Neural cell (in vitro differentiated cells): ENCODE measurements at regions not wholly inside any gene's neighbourhood (a gene's known extent, or its start where the extent isn't known, plus 50 kb on each side); places are given as distances from the start of the nearest gene placed in this dataset.

ENCODE experiments used
- H2AFZ ChIP-seq: fragments of 200-600, 300-800 bp; sonication (generic), shearing (Covaris generic); 2 replicates; pipeline ENCODE4 v1.6.0; 2014; ENCODE audit warnings: low read depth, mild to moderate bottlenecking, antibody characterized with exemption, low read length, moderate library complexity
- H3F3A ChIP-seq: fragments of 200-600 bp; shearing (Covaris generic); 2 replicates; pipeline ENCODE4 v1.6.1; 2016; ENCODE audit warnings: mild to moderate bottlenecking, moderate library complexity, mixed read lengths, antibody characterized with exemption, low read length; ENCODE audit not compliant: insufficient read depth, poor library complexity, severe bottlenecking
- H3K27ac ChIP-seq: fragments of 200-600, 300-800 bp; sonication (generic), shearing (Covaris generic); 2 replicates; pipeline ENCODE4 v1.5.1; 2014; ENCODE audit warnings: mild to moderate bottlenecking, low read length, moderate library complexity
- H3K27me3 ChIP-seq: fragments of 300-800, 200-600 bp; sonication (generic), shearing (Covaris generic); 2 replicates; pipeline ENCODE4 v1.6.0; 2014; ENCODE audit warnings: mild to moderate bottlenecking, low read depth, low read length, moderate library complexity; ENCODE audit not compliant: insufficient read depth
- H3K36me3 ChIP-seq: fragments of 300-800, 200-600 bp; sonication (generic), shearing (Covaris generic); 2 replicates; pipeline ENCODE4 v1.5.1; 2014; ENCODE audit warnings: mild to moderate bottlenecking, antibody characterized with exemption, low read length, moderate library complexity; ENCODE audit not compliant: insufficient read depth
- H3K4me2 ChIP-seq: fragments of 300-800, 200-600 bp; sonication (generic), shearing (Covaris generic); 2 replicates; pipeline ENCODE4 v1.6.0; 2014; ENCODE audit warnings: mild to moderate bottlenecking, low read length
- H3K4me3 ChIP-seq: fragments of 300-800, 200-600 bp; sonication (generic), shearing (Covaris generic); 2 replicates; pipeline ENCODE4 v1.5.1; 2014; ENCODE audit warnings: mild to moderate bottlenecking, low read length, moderate library complexity
- H3K79me2 ChIP-seq: fragments of 200-600 bp; shearing (Covaris generic); replicated peaks from 2 replicates; pipeline ENCODE4 v1.6.0; 2014; ENCODE audit warnings: mild to moderate bottlenecking, low read length, moderate library complexity; ENCODE audit not compliant: insufficient read depth
- H3K9ac ChIP-seq: fragments of 300-800, 200-600 bp; sonication (generic), shearing (Covaris generic); 2 replicates; pipeline ENCODE4 v1.6.1; 2016; ENCODE audit warnings: mild to moderate bottlenecking, low read length, mixed read lengths
- H3K9me2 ChIP-seq: fragments of 200-600 bp; shearing (Covaris generic); 2 replicates; pipeline ENCODE4 v1.6.1; 2016; ENCODE audit warnings: mild to moderate bottlenecking, low read length, mixed read lengths; ENCODE audit not compliant: insufficient read depth
- H3K9me3 ChIP-seq: fragments of 200-600, 300-800 bp; sonication (generic), shearing (Covaris generic); 2 replicates; pipeline ENCODE4 v1.6.1; 2016; ENCODE audit warnings: mild to moderate bottlenecking, mixed run types, low read length, moderate library complexity, mixed read lengths
- H4K20me1 ChIP-seq: fragments of 200-600 bp; shearing (Covaris generic); 2 replicates; pipeline ENCODE4 v1.6.1; 2016; ENCODE audit warnings: mild to moderate bottlenecking, mixed run types; ENCODE audit not compliant: insufficient read depth
- EP300 ChIP-seq: fragments of 450-650 bp; conservative IDR thresholded peaks from 2 replicates; pipeline ENCODE4 v1.6.1; 2014; ENCODE audit warnings: antibody characterized with exemption, mild to moderate bottlenecking, moderate library complexity; ENCODE audit not compliant: poor library complexity, severe bottlenecking
- EZH2 ChIP-seq: fragments of 200-600, 300-800 bp; shearing (Covaris generic), sonication (generic); IDR thresholded peaks from 2 replicates; pipeline ENCODE4 v1.6.1; 2014; ENCODE audit warnings: antibody characterized with exemption, low read length, borderline replicate concordance, mild to moderate bottlenecking; ENCODE audit not compliant: insufficient read depth, poor library complexity, severe bottlenecking
- MXI1 ChIP-seq: fragments of 450-650 bp; conservative IDR thresholded peaks from 2 replicates; pipeline ENCODE4 v1.6.1; 2014; ENCODE audit warnings: antibody characterized with exemption, mild to moderate bottlenecking; ENCODE audit not compliant: poor library complexity, severe bottlenecking
- POLR2AphosphoS5 ChIP-seq: IDR thresholded peaks from 2 replicates; pipeline ENCODE4 v1.6.1; 2012
- RAD21 ChIP-seq: fragments of 450-650 bp; conservative IDR thresholded peaks from 2 replicates; pipeline ENCODE4 v1.6.1; 2014; ENCODE audit warnings: antibody characterized with exemption, mild to moderate bottlenecking, moderate library complexity
- SMC3 ChIP-seq: fragments of 450-650 bp; conservative IDR thresholded peaks from 2 replicates; pipeline ENCODE4 v1.6.1; 2014; ENCODE audit warnings: antibody characterized with exemption, mild to moderate bottlenecking, moderate library complexity; ENCODE audit not compliant: poor library complexity
- TAF1 ChIP-seq: IDR thresholded peaks from 2 replicates; pipeline ENCODE4 v1.6.1; 2012; ENCODE audit warnings: low read depth
- TF ChIP-seq, protein P1 (sequence below): fragments of 450-650 bp; IDR thresholded peaks from 2 replicates; pipeline ENCODE4 v1.5.1; 2014; ENCODE audit warnings: antibody characterized with exemption, mild to moderate bottlenecking, moderate library complexity; ENCODE audit not compliant: poor library complexity, severe bottlenecking

DNA sequence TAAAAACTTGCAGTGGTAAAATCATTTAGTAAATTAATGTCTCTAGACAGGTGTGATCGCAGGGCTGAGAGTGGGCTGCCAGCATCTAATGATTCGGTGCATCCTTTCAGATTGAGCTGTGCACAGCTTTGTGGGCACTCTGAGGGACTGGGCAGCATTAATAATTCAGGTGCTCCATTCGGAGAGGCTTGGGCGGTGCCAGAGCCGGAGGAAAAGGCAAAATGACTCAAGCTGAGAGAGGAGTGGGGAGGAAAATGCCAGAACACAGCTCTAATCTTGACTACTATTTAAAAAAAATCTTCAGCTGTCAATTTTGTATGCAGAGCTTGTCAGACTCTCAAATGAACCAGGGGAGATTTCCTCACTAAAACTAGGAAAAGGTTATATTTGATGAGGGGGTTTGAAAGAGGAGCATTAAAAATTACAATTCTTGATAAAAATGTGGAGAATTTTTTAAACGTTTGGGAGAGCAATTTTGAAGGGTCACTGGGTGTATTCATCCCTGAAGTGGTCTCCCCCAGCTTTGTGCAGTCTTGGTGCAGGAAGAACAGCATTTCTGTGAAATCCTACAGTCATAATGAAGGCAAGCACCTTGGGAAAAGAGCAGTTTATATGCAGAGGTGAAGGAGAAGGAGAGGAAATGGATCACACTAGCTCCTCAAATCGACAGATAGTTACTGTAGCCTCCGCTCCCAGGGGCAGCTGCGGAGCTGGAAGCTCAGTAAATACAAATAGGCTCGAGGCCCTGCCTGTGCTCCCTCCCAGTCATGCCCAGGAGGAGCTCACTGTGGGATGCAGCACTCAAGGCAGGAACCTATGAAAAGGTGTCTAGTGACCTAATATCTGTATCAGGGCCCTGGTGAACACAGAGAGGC, 535.4 kb upstream of the RAB6C start:
- TF ChIP-seq EP300 (peak; percentile 76), MXI1 (no peak), POLR2AphosphoS5 (peak; percentile 31)
- Histone ChIP-seq H3F3A (no peaks in the 10 kb centered on the region), H3K27me3 (no peaks in the 10 kb centered on the region), H3K9ac (peak overlapping the region; percentile 57), H4K20me1 (no peaks in the 10 kb centered on the region), H3K79me2 (no peaks in the 10 kb centered on the region), H3K4me3 (peak overlapping the region; percentile 44), H2AFZ (no peak overlapping the region), H3K4me2 (peak overlapping the region; percentile 55), H3K36me3 (no peaks in the 10 kb centered on the region), H3K9me3 (no peaks in the 10 kb centered on the region), H3K27ac (peak overlapping the region; percentile 88), H3K9me2 (no peaks in the 10 kb centered on the region)

DNA sequence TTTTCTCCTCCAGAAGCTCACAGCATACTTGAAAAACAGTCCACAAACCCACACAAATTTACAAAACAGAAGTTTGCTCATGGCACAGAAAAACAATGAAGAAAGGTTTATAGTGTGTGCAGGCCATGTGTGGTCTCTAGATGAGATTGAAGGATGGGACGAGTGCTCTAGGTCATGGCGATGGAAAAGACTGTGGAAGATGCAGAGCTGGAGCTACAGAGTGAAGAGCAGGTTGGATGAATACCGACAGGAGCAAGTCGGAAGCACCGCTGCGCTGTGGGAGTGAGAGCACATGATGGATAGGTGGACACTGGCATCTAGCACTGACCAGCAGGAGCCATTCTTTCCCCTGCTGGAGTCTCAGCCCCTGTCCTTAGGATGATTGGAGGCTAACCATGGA, 534.7 kb upstream of the RAB6C start:
- H4K20me1 ChIP-seq = no peaks in the 10 kb centered on the region
- peak overlapping the region; percentile 57 for H3K9ac ChIP-seq
- no peaks in the 10 kb centered on the region for H3K79me2 ChIP-seq
- peak overlapping the region; percentile 55 for H3K4me2 ChIP-seq
- H3K9me2 ChIP-seq = no peaks in the 10 kb centered on the region
- peak overlapping the region; percentile 88 for H3K27ac ChIP-seq
- H3F3A ChIP-seq = no peaks in the 10 kb centered on the region
- no peaks in the 10 kb centered on the region for H3K36me3 ChIP-seq
- no peaks in the 10 kb centered on the region for H3K9me3 ChIP-seq
- H2AFZ ChIP-seq = no peak overlapping the region
- peak overlapping the region; percentile 44 for H3K4me3 ChIP-seq
- no peaks in the 10 kb centered on the region for H3K27me3 ChIP-seq
- TF ChIP-seq MXI1 (no peak), SMC3 (no peak), EP300 (no peak), TAF1 (no peak), POLR2AphosphoS5 (no peak), RAD21 (no peak), EZH2 (no peak)
- TF ChIP-seq, protein P1, sequence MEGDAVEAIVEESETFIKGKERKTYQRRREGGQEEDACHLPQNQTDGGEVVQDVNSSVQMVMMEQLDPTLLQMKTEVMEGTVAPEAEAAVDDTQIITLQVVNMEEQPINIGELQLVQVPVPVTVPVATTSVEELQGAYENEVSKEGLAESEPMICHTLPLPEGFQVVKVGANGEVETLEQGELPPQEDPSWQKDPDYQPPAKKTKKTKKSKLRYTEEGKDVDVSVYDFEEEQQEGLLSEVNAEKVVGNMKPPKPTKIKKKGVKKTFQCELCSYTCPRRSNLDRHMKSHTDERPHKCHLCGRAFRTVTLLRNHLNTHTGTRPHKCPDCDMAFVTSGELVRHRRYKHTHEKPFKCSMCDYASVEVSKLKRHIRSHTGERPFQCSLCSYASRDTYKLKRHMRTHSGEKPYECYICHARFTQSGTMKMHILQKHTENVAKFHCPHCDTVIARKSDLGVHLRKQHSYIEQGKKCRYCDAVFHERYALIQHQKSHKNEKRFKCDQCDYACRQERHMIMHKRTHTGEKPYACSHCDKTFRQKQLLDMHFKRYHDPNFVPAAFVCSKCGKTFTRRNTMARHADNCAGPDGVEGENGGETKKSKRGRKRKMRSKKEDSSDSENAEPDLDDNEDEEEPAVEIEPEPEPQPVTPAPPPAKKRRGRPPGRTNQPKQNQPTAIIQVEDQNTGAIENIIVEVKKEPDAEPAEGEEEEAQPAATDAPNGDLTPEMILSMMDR = no peak

DNA sequence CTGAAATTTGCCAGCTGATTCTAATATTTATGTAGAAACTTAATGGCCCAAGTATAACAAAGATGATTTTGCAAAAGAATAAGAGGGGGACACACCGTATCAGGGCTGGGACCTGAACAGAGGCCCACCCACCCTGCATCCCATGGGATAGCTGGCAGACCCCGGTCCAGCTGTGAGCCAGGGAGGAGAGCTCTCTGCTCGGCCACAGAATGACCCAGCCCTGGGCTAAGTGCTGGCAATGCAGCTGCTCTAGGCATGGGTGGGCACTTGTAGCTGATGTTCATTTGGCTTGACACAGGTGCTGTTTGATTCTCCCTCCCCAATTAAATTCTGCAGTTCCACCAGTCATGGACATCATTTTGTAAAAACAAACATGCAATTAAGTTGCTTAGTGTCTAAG, 522.8 kb upstream of the RAB6C start:
- Histone ChIP-seq H3K4me2 (no peak overlapping the region), H3K4me3 (no peak overlapping the region), H3K27me3 (no peaks in the 10 kb centered on the region), H3K9me3 (no peaks in the 10 kb centered on the region), H2AFZ (no peak overlapping the region), H3K36me3 (no peaks in the 10 kb centered on the region), H3K27ac (no peak overlapping the region), H3K9ac (no peak overlapping the region), H3K9me2 (no peaks in the 10 kb centered on the region), H3F3A (no peaks in the 10 kb centered on the region), H3K79me2 (no peaks in the 10 kb centered on the region), H4K20me1 (no peaks in the 10 kb centered on the region)
- TF ChIP-seq EP300 (no peak), RAD21 (no peak), MXI1 (no peak), SMC3 (no peak), TAF1 (no peak), EZH2 (no peak)
- TF ChIP-seq, protein P1 = no peak
